ENCODE measurements at regions not wholly inside any gene's neighbourhood (a gene's known extent, or its start where the extent isn't known, plus 50 kb on each side); places are given as distances from the start of the nearest gene placed in this dataset.

DNA sequence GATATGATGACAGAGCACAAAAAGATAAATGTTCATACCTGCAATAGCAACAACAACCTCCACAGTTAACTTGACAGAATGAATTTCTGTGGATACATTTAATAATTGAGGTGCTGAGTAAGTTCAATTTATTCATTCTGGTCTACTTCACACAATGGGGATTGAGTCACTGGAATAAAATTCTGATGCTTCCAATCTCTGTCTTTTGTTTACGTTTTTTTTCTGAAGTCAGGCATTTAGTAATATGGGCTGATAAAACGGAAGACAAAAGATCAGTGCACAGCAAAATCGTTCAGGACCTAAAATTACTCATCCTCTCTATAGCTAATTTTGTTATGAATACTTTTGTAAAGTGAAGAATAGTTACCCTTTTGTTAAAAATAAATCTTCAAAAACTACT, 565.9 kb upstream of the CCDC54 start:
- peak in 1 of 2 donors; percentile 26 for DNase-seq (ENCODE audit: low read depth in 2 of 2)

DNA sequence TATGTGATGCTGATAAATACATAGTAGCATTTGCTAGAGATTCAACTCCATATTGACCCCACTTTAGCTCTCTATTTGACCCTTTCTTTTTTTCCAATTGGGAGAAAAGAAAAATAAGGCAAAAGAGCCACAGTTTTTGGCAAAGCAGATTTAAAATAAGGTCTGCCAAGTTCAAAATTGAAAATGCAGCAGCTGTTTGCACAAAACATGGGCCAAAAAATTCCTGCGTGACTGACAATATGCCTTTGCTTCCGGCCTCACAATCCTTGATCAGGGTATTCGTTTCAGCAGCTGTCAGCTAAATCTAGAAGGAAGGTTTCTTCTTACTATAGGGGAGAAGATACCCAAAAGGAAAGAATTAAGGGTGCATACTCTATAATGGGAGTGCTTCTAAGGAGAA, 563.5 kb upstream of the CCDC54 start:
- DNase-seq (ENCODE audit: low read depth in 2 of 2), result no peak

DNA sequence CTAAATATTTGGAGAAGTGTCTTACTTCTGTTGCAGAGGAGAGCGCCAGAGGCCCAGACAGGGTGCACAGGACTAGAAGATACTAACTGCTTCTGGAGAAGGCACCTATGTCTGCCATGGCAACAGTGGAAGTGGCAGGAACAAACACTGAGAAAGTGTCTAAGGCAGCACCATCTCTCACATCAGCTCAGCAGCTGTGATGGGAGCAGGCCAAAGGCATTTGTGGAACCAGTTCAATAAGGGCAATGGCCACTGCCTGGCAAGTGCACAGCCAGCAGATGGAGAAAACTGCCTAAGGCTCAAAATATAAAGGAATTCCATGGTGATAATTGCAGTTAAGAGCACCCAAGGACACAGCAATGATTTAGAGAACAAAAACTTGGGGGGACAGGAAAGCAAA, 563.0 kb upstream of the CCDC54 start:
- no peak for DNase-seq (ENCODE audit: low read depth in 2 of 2)

DNA sequence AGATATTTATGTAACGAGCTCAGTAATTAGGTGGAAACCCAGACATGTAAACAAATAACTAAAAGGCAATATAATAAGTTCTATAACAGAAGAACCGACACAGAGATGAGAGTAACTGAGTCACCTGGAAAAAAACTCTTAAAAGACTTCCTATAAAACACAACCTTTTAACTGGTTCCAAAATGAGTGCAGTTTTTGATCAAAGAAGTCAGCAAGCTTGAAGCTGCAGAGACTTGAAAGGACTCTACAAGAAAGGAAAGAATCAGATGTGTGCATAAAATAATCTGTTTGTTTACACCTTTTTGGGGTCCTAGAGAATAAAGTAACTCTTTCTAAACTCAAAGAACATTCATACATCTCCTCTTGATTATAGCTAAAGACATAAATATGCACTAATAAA, 560.4 kb upstream of the CCDC54 start:
- DNase-seq (ENCODE audit: low read depth in 2 of 2), result no peak

DNA sequence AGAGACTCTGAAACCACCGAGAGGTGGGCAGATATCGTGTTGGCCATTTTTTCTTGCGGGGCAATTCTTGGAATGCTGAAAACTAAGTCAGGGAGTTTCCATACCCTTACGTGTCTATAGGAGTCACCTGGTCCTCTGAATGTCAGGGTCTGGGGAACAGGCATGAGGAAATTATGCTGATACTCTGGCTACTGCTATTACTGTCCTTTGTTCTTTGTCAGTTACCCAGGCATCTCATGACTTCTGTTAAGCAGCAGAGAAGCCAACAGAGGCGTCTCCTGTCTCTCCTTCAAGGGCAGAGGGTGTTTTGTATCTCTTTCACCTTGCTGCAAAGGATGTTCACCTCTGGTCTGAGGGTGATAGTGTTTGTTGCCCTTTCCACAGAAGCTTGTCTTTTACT, 559.5 kb upstream of the CCDC54 start:
- DNase-seq (ENCODE audit: low read depth in 2 of 2), result no peak

DNA sequence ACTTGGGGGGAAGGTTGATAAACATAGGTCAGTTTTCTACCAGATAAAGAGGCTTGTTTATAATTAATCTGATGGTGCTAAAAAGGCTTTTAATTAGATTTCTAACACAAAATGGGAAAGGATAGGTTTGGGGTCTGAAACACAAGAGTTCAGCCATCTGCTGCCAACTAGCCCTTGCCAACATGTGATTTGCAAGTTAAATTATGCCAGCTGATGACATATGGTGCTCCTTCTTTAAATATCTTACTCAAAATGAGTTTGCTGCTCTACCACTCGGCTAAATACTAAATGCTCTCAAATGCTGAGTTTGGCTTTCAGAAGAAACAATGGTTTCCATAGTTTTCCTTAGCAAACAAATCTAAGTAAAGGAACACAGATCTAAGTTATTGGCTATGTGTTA, 557.8 kb upstream of the CCDC54 start:
- no peak for DNase-seq (ENCODE audit: low read depth in 2 of 2)

DNA sequence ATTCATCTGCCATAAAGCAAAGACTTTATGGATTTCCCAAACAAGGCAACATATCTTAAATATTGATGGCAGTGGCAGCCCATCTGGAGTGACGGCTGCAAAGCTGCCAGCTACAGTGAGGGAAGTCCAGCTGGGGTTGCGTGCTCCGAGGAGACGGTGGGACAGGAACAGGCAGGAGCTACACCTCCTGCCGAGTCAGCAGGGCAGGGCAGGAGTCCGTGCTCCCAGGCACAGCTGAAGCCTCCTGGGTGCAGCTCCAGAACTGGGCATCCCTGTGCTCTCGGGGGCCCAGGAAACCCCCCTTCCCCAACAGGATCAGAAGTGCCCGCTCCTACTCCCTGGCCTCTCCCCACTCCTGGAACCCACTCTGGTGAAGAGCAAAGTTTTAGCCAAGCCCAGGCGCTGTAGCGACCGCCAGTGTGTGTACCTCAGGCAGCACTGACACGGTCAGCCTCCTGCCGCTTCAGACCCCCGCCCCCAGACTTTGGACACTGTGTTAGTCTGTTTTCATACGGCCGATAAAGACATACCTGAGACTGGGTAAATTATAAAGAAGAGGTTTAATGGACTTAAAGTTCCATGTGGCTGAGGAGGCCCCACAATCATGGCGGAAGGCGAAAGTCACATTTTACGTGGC, 556.4 kb upstream of the CCDC54 start:
- DNase-seq (ENCODE audit: low read depth in 2 of 2), result no peak

DNA sequence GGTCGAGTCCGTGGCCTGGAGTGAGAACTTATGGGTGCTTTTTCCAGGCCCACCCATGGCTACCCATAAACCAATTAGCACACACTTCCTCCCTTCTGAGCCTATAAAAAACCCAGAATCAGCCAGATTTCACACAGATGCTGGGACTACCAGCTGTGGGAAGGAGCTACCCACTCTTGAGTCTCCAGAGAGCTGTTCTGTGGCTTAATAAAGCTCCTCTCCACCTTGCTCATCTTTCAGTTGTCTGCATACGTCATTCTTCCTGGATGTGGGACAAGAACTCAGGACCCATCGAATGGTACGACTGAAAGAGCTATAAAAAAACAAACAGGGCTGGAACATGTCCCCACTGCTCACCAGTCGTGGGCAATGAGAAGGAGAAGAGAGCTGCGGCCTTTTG, 555.4 kb upstream of the CCDC54 start:
- DNase-seq (ENCODE audit: low read depth in 2 of 2), result no peak

DNA sequence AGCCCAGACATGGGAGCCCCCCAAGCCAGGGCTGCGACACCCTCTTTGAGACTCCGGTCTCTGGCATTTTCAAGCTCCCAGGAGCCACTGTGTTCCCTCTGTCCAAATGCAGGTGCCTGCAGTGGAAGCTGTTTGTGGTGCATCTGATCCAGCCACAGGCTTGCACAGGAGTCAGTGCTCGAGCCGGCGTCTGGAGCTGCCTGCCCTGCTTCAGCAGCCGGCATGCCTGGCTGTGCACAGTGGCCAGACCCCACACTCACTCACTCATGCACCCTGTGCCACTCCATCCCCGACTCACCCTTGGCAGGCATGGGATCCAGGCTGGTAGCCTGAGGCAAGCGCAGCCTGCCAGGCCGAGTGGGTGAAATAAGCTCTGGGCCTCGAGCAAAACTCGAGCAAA, 555.0 kb upstream of the CCDC54 start:
- DNase-seq (ENCODE audit: low read depth in 2 of 2), result no peak

DNA sequence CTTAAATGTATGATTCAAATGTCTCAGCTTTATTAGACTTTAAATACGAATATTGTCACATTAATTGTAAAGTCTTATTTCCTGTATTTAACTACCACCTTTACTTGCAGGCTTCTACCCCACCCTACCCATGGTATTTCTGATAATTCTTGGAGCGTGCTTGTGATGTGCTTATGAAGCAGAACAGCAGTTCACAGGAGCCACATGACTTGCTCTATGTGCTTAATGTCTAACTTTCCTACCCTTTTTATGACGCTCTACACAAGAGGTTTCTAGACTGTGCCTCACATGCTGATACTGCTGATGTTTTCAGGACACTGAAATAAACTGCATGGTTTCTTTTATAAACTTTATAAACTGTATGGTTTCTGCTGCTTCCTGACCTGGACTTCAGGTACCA, 553.5 kb upstream of the CCDC54 start:
- DNase-seq (ENCODE audit: low read depth in 2 of 2), result no peak

DNA sequence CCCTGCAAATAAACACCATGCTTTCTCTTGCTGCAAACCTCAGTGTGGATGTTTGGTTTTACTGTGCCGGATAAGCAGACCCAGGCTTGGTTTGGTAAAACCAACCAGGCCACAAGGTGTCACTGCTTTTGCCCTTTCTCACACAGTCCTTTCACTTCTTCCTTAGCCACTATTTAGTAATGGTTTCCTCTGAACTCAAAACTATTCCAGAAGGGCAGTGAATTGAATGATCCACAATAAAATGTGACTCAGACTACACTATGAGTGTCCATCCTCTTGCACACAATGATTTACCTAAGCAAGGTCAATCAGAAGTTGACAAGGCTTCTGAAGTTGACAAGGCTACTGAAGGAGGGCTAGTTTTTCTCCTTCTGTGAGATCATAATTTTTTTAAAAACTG, 552.4 kb upstream of the CCDC54 start:
- DNase-seq (ENCODE audit: low read depth in 2 of 2), result peak in 1 of 2 donors; percentile 17

DNA sequence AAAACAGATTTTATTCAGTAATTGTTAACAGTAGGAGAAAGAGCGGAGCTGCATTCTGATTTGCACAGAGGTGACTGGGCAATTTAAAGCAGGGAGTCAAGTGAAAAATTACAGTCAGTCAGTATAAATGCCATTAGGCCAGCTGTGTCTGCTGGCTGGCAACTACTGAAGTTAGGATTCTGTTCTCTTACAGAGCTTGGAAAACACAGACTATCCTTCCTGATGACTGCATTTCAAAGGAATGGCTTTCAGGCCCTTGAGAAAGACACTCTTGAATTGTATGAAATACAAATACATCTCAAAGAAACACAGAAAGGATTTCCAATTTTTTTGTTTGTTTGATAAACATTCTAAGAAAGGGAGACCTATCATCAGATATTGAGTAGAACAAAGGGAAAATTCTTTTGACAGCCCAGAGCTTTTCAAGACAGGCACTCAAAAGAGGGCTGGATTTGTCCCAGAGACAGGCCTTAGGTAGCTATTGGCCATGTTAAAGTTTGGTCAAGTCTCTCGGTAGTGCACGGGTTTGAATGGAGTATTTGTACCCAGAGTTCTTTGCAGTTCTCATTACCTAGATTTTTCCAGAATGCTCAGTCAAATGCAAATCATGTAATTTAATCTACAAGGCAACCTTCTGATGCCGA, 551.2 kb upstream of the CCDC54 start:
- no peak for DNase-seq (ENCODE audit: low read depth in 2 of 2)

DNA sequence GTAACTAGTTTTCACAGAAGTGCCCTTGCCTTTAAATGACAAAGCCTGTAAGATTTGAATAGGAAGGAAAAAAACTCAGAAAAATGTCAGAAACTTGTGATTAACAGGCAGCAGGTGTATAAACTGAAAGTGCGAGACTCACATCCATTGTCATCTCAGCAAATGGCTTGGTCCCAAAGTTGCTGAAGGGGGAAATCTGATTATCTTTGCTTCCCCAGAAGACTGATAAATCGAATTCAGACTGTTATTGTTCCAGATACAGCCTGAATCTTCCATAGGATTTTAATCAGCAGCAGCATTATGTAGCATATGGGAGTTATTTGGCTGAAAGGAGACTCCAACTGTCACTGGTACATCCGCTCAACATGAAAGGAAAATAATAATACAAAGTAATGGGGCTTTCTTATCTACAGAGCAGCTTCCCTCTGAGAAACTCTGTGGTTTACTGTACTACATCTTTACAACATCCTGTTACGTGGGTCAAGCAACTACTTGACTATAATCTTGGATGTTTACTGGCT, 550.4 kb upstream of the CCDC54 start:
- no peak for DNase-seq (ENCODE audit: low read depth in 2 of 2)

DNA sequence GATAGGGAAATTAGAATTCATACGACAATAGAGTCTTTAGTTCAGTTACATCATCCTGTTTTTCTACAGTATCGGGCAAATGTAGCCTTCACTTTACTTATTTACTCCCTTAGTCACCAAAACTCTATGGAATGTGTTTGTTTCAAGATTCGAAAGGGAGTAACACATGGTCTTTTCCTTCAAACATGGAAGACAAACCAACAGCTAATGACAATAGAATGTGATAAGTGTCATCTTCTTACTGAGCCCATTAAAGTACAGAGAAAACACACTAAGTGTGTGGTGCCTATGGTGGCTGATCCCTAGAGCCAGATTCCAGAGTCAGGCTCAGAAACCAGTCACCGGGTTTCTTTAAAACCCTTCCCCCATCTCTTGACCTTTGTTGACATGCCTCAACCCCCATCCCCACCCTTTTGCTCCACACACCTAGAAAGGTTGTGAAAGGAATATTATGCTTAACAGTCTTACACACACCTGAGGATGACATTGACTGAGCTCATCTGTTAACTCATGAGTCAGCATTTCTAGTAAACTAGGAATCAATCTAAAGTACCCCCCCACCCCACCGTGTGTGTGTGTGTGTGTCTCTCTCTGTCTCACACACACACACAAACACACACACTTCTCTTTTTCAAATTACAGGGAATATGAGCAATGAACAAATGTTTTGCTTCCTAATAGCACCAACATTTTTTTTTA, 549.6 kb upstream of the CCDC54 start:
- DNase-seq (ENCODE audit: low read depth in 2 of 2), result no peak

DNA sequence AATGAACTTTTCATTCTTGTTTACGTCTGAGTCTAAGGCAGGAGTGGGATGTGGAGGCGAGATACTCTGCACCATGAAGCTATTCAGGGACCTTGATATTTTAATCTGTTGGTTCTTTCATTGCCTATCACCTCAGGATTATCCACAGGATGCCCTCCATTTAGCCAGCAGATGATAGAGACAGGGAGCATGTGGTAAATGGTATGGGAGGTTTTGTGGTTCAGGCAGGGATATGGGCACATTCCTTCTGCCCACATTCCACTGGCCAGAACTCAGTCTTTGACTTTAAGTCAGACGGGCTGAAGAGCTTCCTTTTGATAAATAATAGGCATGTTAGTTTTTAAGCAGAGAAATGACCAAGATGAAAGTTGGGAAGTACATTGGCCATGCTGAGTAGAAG, 548.0 kb upstream of the CCDC54 start:
- DNase-seq (ENCODE audit: low read depth in 2 of 2), result no peak

DNA sequence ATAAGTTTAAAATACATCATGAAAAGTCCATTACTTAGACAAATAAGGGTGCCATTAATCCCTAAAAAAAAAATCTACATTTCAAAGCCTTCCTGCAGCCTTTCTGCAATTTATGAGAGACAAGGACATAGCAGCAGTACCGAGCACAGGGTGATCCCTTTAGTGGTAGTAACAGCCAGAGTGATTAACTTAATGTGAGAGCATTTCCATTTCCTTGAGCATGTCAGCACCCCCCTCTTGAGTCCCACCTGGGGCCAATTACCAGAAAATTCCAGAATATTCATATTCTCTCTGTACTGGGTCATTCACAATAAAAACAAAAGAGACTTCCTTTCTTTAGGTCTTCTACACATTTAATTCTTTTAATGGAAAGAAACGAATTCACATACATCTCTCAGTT, 546.9 kb upstream of the CCDC54 start:
- DNase-seq (ENCODE audit: low read depth in 2 of 2), result no peak

DNA sequence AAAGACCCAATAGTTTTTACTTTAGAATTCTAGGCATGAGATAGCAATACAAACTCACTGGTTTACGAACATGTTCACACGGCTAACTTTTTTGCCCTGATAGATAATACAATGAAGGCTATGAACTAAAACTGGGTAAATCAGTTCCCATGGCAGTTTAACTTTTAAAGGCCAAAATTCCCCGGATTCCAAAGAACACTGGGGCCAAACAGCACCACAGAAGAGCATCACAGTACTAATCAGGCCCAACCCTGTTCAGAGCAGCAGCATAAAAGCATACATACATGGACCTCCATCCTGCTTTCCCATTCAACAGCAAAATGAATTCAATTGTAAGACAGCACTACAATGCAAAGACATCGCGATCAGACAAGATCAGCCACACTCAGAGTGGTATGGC, 540.3 kb upstream of the CCDC54 start:
- no peak for DNase-seq (ENCODE audit: low read depth in 2 of 2)

DNA sequence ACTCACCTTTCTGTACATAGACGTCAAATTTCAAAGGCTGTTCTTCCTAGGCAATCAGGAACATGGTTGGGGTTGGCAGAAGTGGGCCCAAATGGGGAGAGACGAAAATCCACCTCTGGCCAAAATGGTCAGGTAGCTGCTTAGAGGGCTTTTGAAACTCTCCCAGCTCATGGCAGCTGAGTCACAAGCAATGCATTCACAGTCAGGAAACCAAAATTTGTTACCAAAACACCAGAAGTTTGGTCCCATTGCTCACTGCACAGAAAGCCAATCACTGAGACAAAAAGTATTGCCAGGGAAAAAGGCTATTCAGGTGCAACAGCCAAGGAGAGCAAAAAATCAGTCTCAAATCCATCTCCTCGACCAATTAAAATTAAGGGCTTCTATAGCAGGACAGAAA, 539.6 kb upstream of the CCDC54 start:
- DNase-seq (ENCODE audit: low read depth in 2 of 2), result no peak

DNA sequence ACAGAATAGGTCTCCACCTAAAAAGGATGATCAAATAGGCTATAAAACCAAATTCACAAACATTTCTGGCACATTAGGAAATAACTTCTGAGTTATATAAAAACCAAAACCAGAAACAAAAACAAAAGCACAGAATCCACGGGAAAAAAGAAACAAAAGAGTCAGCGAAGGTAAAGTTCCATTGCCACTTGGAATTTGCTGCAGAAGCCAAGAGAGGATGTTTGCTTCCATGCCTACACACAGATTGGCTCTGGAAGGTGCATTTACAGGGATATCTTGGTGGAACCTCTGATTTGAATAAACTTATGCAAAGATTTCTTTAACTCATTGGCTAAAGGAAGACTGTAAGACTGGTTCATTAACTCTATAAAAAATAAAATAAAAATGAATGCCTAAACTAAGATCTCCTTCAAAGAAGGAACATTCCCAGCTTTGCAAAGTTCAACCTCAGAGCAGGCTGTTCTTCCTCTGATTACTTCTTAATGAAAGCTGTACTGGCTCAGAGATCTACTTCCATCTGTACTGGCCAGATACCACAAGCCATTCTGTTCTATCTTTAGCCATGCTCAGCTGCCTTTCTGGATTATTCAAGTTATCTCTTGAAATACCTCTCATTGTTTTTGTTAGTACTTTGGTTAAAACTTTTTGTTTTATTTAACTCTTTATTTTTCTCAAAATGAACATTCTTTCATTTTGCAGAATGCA, 537.5 kb upstream of the CCDC54 start:
- DNase-seq (ENCODE audit: low read depth in 2 of 2), result no peak

DNA sequence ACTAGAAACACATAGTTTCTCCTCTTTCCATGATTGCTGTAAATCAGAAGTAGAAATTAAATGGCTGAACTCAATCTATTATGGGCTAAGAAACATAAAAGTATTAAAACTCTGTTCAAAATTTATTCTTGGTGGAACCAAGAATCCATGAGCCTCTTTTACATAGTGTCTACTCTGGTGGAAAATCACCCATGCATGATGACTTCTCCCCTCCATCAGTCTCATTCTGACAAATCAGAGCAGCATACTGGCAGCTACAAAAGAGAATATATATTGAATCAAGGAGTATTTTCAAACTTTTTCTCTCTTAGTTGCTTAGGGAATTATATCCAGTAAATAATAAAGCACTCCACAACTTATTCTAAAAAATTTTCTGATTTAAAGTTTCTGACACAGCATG, 536.9 kb upstream of the CCDC54 start:
- no peak for DNase-seq (ENCODE audit: low read depth in 2 of 2)

DNA sequence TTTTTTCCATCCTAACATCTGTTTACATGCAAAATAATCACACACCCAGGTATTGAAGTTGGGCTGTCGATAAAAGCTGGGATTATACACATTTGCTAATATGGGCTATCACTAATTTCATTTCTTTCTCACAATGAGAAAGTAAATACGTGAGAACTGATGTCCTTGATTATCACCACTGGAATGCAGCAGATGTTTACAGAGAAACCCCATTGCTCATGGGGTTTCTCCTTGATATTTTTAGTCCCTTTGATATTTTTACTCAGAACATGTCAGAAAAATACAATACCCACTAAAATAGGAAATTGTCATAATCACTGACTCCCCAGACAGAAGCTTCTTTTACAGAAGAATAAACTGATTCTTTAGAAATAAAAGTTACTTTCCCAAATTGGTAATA, 535.1 kb upstream of the CCDC54 start:
- no peak for DNase-seq (ENCODE audit: low read depth in 2 of 2)

DNA sequence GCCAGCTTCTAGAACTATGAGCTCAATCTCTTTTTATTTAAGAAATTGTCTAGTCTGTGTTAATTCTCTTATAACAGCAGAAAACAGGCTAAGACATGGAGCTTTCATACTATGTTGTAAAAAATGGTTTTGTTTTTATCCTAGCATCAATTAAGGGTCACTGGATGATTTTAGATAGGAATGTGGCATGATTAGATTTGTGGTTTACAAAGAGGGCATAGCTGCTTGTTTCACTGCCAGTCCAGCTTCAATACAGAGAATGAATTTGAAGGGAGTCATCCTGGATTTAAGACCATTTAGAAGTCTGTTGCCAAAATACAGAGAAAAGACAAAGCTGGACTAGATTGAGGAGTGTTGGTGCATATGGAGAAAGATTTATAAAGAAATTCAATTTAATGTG, 532.6 kb upstream of the CCDC54 start:
- no peak for DNase-seq (ENCODE audit: low read depth in 2 of 2)

Measured in dermis microvascular lymphatic vessel endothelial cell (primary cell).